ENCODE measurements at regions not wholly inside any gene's neighbourhood (a gene's known extent, or its start where the extent isn't known, plus 50 kb on each side); places are given as distances from the start of the nearest gene placed in this dataset.

DNA sequence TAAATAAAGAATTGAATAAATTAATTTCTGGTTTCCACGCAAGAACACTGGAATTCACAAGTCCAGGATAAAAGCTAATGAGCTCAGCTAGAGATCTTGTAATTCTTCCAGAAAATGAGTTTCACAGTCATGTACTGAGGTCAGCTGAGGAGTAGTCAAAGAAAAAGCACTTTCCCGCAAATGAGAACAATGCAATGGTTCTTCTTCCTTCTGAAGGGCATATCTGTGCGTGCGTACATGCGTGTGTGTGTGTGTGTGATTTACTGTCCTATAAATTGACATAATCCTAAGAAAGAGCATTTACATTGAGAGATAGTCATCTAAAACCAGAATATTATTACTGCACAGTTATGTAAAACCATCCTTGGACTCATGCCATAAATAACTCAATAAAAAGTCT, 968.9 kb upstream of the EYS start (continued):
- TF ChIP-seq CHD7 (IDR thresholded peaks at IDR 0.05; ENCODE audit: insufficient replicate concordance, low read length) (no peak), POLR2A (IDR thresholded peaks at IDR 0.05; ENCODE audit: control extremely low read depth in 1 of 2, low read depth in 2 of 2, low read length in 2 of 2) (no peak), SRF (IDR thresholded peaks at IDR 0.05; ENCODE audit: low read depth, low read length) (no peak), SIN3A (conservative IDR thresholded peaks at IDR 0.05 in 1 of 2, IDR thresholded peaks at IDR 0.05 in 1 of 2; ENCODE audit: low read depth in 1 of 2, low read length in 2 of 2) (no peak), JUND (IDR thresholded peaks at IDR 0.05; ENCODE audit: low read length) (no peak), RFX5 (IDR thresholded peaks at IDR 0.05; ENCODE audit: borderline replicate concordance, low read depth, low read length) (no peak), JUN (IDR thresholded peaks at IDR 0.05; ENCODE audit: low read depth, low read length) (no peak), KDM5A (IDR thresholded peaks at IDR 0.05; ENCODE audit: low read length) (no peak), NRF1 (IDR thresholded peaks at IDR 0.05; ENCODE audit: low read depth, low read length) (no peak), SP4 (IDR thresholded peaks at IDR 0.05; ENCODE audit: low read length) (no peak)

Data from H1 (cell line).